H1 (cell line): ENCODE measurements at regions not wholly inside any gene's neighbourhood (a gene's known extent, or its start where the extent isn't known, plus 50 kb on each side); places are given as distances from the start of the nearest gene placed in this dataset.

ENCODE experiments used
- CTCF ChIA-PET: fragments of 300-600 bp; sonication (Branson Sonifier 250); formaldehyde crosslinking; loops from one replicate; lab custom pipeline; 2021; ENCODE audit not compliant: partially characterized antibody; lab: Charles Lee
- POLR2A ChIA-PET: fragments of 300-600 bp; sonication (Branson Sonifier 250); formaldehyde crosslinking; loops from one replicate; lab custom pipeline; 2021; ENCODE audit warnings: inconsistent platforms; ENCODE audit not compliant: partially characterized antibody; lab: Charles Lee
- DNase-seq, 2 experiments: peaks; one replicate each; pipeline versions ENCODE4 v3.0.0 to v3.0.0-alpha.2; 2010 to 2022; ENCODE audit warnings: low spot score in 2 of 2, low read depth in 1 of 2, mixed read lengths in 1 of 2
- FAIRE-seq: peaks from 2 replicates; lab custom pipeline; 2011; peaks lifted over from hg19 to GRCh38; lab: Jason Lieb, UNC
- H2AFZ ChIP-seq: 2 replicates; pipeline ENCODE4 v1.8.1; 2012; ENCODE audit warnings: low read length, inconsistent platforms
- H2AK5ac ChIP-seq: 2 replicates; pipeline ENCODE4 v1.6.1; 2013; ENCODE audit warnings: low read depth, low read length
- H2BK120ac ChIP-seq: replicated peaks from 2 replicates; pipeline ENCODE3; 2013; ENCODE audit warnings: low read depth, low read length, inconsistent platforms
- H2BK12ac ChIP-seq: 2 replicates; pipeline ENCODE4 v1.6.1; 2013; ENCODE audit warnings: low read depth, low read length
- H2BK15ac ChIP-seq: 2 replicates; pipeline ENCODE4 v1.6.1; 2013; ENCODE audit warnings: low read length
- H2BK20ac ChIP-seq: 2 replicates; pipeline ENCODE4 v1.6.1; 2013; ENCODE audit warnings: low read length
- H2BK5ac ChIP-seq: 2 replicates; pipeline ENCODE4 v1.6.1; 2013; ENCODE audit warnings: low read depth, low read length
- H3K14ac ChIP-seq: 2 replicates; pipeline ENCODE4 v1.6.1; 2013; ENCODE audit warnings: inconsistent platforms; ENCODE audit not compliant: insufficient read length
- H3K18ac ChIP-seq: 2 replicates; pipeline ENCODE4 v1.6.1; 2013; ENCODE audit warnings: low read length; ENCODE audit errors: extremely low read depth
- H3K23ac ChIP-seq: 2 replicates; pipeline ENCODE4 v1.6.1; 2013; ENCODE audit warnings: inconsistent platforms; ENCODE audit not compliant: insufficient read length
- H3K23me2 ChIP-seq: 2 replicates; pipeline ENCODE4 v1.6.1; 2013; ENCODE audit warnings: low read depth, low read length
- H3K27ac ChIP-seq: 2 replicates; pipeline ENCODE4 v1.6.1; 2011; ENCODE audit warnings: low read depth, low read length, inconsistent platforms
- H3K27me3 ChIP-seq, 4 experiments: replicated peaks in 1 of 4; 1 replicate in 1 of 4; 2 replicates in 3 of 4; pipeline versions ENCODE4 v1.6.1 to v1.8.1; 2011 to 2013; ENCODE audit warnings: low read length in 3 of 4, mild to moderate bottlenecking in 3 of 4, inconsistent platforms in 2 of 4, mixed read lengths in 2 of 4, moderate library complexity in 1 of 4; ENCODE audit not compliant: control insufficient read depth in 3 of 4, insufficient read depth in 3 of 4; ENCODE audit errors: extremely low read depth in 1 of 4
- H3K36me3 ChIP-seq, 4 experiments: 2 replicates each; pipeline versions ENCODE4 v1.6.1 to v1.8.1; 2011 to 2013; ENCODE audit warnings: mild to moderate bottlenecking in 4 of 4, low read length in 3 of 4, moderate library complexity in 2 of 4, control low read depth in 1 of 4, inconsistent platforms in 1 of 4; ENCODE audit not compliant: insufficient read depth in 4 of 4, control insufficient read depth in 2 of 4
- H3K4ac ChIP-seq: replicated peaks from 2 replicates; pipeline ENCODE3; 2013; ENCODE audit warnings: low read length, low read depth, mixed read lengths, inconsistent platforms; ENCODE audit not compliant: insufficient read length
- H3K4me1 ChIP-seq, 4 experiments: replicated peaks in 1 of 4; 1 replicate in 1 of 4; 2 replicates in 3 of 4; pipeline versions ENCODE4 v1.6.1 to v1.8.1; 2011 to 2013; ENCODE audit warnings: low read length in 3 of 4, inconsistent platforms in 2 of 4, mixed read lengths in 1 of 4; ENCODE audit not compliant: insufficient read depth in 4 of 4, control insufficient read depth in 3 of 4
- H3K4me2 ChIP-seq, 2 experiments: 2 replicates each; pipeline versions ENCODE4 v1.6.1 to v1.8.1; 2011 to 2013; ENCODE audit warnings: low read depth in 2 of 2, low read length in 2 of 2, control low read depth in 1 of 2, inconsistent platforms in 1 of 2, mild to moderate bottlenecking in 1 of 2; ENCODE audit not compliant: insufficient read depth in 1 of 2
- H3K4me3 ChIP-seq, 4 experiments: fragments of 200-600, 300-600 bp in 1 of 4; sonication (generic), shearing (Covaris generic), sonication (Bioruptor Twin) in 1 of 4; 2 replicates each; pipeline versions ENCODE4 v1.5.1 to v1.8.1; 2011 to 2016; ENCODE audit warnings: low read length in 4 of 4, low read depth in 3 of 4, control low read depth in 2 of 4, inconsistent platforms in 2 of 4, mild to moderate bottlenecking in 2 of 4, mixed read lengths in 1 of 4, moderate library complexity in 1 of 4; ENCODE audit not compliant: insufficient read depth in 2 of 4; ENCODE audit errors: extremely low read depth in 1 of 4
- H3K56ac ChIP-seq: replicated peaks from 2 replicates; pipeline ENCODE3; 2013; ENCODE audit warnings: low read depth, mild to moderate bottlenecking, mixed read lengths, low read length, inconsistent platforms; ENCODE audit not compliant: insufficient read length
- H3K79me1 ChIP-seq: 2 replicates; pipeline ENCODE4 v1.6.1; 2013; ENCODE audit warnings: low read depth, low read length, control low read depth
- H3K79me2 ChIP-seq, 2 experiments: 2 replicates each; pipeline versions ENCODE4 v1.6.1 to v1.8.1; 2012 to 2013; ENCODE audit warnings: low read length in 2 of 2, mild to moderate bottlenecking in 2 of 2, inconsistent platforms in 1 of 2; ENCODE audit not compliant: insufficient read depth in 2 of 2, control insufficient read depth in 1 of 2
- H3K9ac ChIP-seq, 4 experiments: replicated peaks in 1 of 4; 1 replicate in 1 of 4; 2 replicates in 3 of 4; pipeline versions ENCODE4 v1.6.1 to v1.8.1; 2011 to 2013; ENCODE audit warnings: low read depth in 3 of 4, low read length in 3 of 4, control low read depth in 2 of 4, mild to moderate bottlenecking in 2 of 4, moderate library complexity in 2 of 4, inconsistent platforms in 1 of 4; ENCODE audit errors: extremely low read depth in 1 of 4
- H3K9me3 ChIP-seq, 2 experiments: 2 replicates each; pipeline versions ENCODE4 v1.6.1 to v1.8.1; 2012 to 2013; ENCODE audit warnings: mild to moderate bottlenecking in 2 of 2, moderate library complexity in 2 of 2, control low read depth in 1 of 2, inconsistent platforms in 1 of 2, low read depth in 1 of 2, low read length in 1 of 2, mixed read lengths in 1 of 2; ENCODE audit not compliant: insufficient read depth in 2 of 2
- H4K20me1 ChIP-seq, 2 experiments: replicated peaks in 1 of 2; 2 replicates each; pipeline versions ENCODE3 to v1.8.1; 2011 to 2013; ENCODE audit warnings: inconsistent platforms in 2 of 2, low read length in 2 of 2, mild to moderate bottlenecking in 1 of 2; ENCODE audit not compliant: insufficient read depth in 2 of 2, control insufficient read depth in 1 of 2
- H4K5ac ChIP-seq: 2 replicates; pipeline ENCODE4 v1.6.1; 2013; ENCODE audit warnings: low read length, low read depth, mixed read lengths, inconsistent platforms; ENCODE audit not compliant: insufficient read length
- H4K8ac ChIP-seq: 2 replicates; pipeline ENCODE4 v1.8.0; 2013; ENCODE audit warnings: mild to moderate bottlenecking, moderate library complexity, low read length, inconsistent platforms; ENCODE audit not compliant: insufficient read depth; ENCODE audit errors: extremely low read depth
- H4K91ac ChIP-seq: replicated peaks from 2 replicates; pipeline ENCODE3; 2013; ENCODE audit warnings: low read length, mixed read lengths, inconsistent platforms; ENCODE audit not compliant: insufficient read length
- EGR1 ChIP-seq: IDR thresholded peaks from 2 replicates; pipeline ENCODE4 v1.6.1; 2011; ENCODE audit warnings: low read depth, low read length, borderline replicate concordance
- TBP ChIP-seq: IDR thresholded peaks from 2 replicates; pipeline ENCODE4 v1.6.1; 2011; ENCODE audit warnings: low read depth, low read length, improper control_type of control experiment
- WGBS, 2 experiments: shearing (Covaris generic) in 1 of 2; methylation state at CpG; one replicate each; pipeline versions ENCODE4 v1.1.6 to v1.1.7; 2013 to 2015; ENCODE audit warnings: low lambda C conversion rate in 2 of 2, mixed read lengths in 2 of 2, inconsistent platforms in 1 of 2, low coverage in 1 of 2, missing lambda C conversion rate in 1 of 2; ENCODE audit not compliant: insufficient replicate concordance in 2 of 2, insufficient coverage in 1 of 2, insufficient read length in 1 of 2; ENCODE audit errors: extremely low coverage in 1 of 2, missing lambda C conversion rate in 1 of 2; 5-methylcytosine and 5-hydroxymethylcytosine counted together

- H3K4me2 ChIP-seq, result peak overlapping the region; percentile 17 to 37; a peak in 2 of 4 replicates
These were observed 60.9 kb upstream of the FAM20A start for GRCh38 chr17:68662037-68662432.

More at GRCh38 chr17:68662037-68662432, 60.9 kb upstream of the FAM20A start:
- Histone ChIP-seq H3K14ac (no peak overlapping the region), H4K5ac (no peak overlapping the region), H3K18ac (no peak overlapping the region), H4K8ac (no peak overlapping the region), H2BK12ac (no peak overlapping the region), H3K23ac (no peak overlapping the region), H3K4ac (no peak overlapping the region), H3K23me2 (no peaks in the 10 kb centered on the region), H3K36me3 (no peaks in the 10 kb centered on the region), H3K79me1 (no peaks in the 10 kb centered on the region), H3K4me3 (peak overlapping the region in 1 of 4 experiments; percentile 18; a peak in 1 of 8 replicates), H2AFZ (no peak overlapping the region), H3K79me2 (no peaks in the 10 kb centered on the region), H2BK15ac (no peak overlapping the region), H2AK5ac (no peak overlapping the region), H3K9ac (no peak overlapping the region), H2BK20ac (no peak overlapping the region), H3K9me3 (peaks cover 0 to 2% of the 10 kb centered on the region in 2 experiments; a peak in 2 of 4 replicates), H4K20me1 (no peaks in the 10 kb centered on the region), H3K56ac (no peak overlapping the region)
- CTCF ChIA-PET, result interaction anchor here (0.6 kb wide), 2 partner anchors 102 to 148 kb away, joined by 3 read pairs; no protein-coding TSS in a partner anchor
- WGBS, 2 experiments, result 39% methylated on average over 4 of the region's 4 CpGs; no CpG with 5 or more reads in 1 of the 2 experiments
- peak; percentile 36 for FAIRE-seq
- TF ChIP-seq TBP (no peak), EGR1 (peak; percentile 14; the same call in 1 of the 2 replicates)
- TF ChIP-seq, all 59 proteins: peak for 1
- H3K4me1 ChIP-seq, result peaks cover 2 to 10% (median 7%) of the 10 kb centered on the region in 4 experiments; a peak in 5 of 7 replicates
- DNase-seq, result no peak
- H2BK120ac ChIP-seq, result no peak overlapping the region
- H3K27ac ChIP-seq, result no peak overlapping the region
- H3K27me3 ChIP-seq, result no peaks in the 10 kb centered on the region
- no peak overlapping the region for H4K91ac ChIP-seq
- H2BK5ac ChIP-seq, result no peak overlapping the region
- POLR2A ChIA-PET, result no interaction called here
